Neural crest cell (in vitro differentiated cells): ENCODE measurements at regions not wholly inside any gene's neighbourhood (a gene's known extent, or its start where the extent isn't known, plus 50 kb on each side); places are given as distances from the start of the nearest gene placed in this dataset.

ENCODE experiments used
- DNase-seq: peaks from one replicate; pipeline ENCODE4 v3.0.0; 2021; ENCODE audit warnings: low read depth, mixed read lengths, low spot score
- H3K27ac Mint-ChIP-seq: one replicate; pipeline ENCODE4 v1.8.0; 2021; ENCODE audit warnings: mild to moderate bottlenecking, mixed read lengths; ENCODE audit not compliant: unreplicated experiment
- H3K27me3 Mint-ChIP-seq: 2 replicates; pipeline ENCODE4 v1.8.0; 2021; ENCODE audit warnings: low read depth, mild to moderate bottlenecking, mixed read lengths
- H3K36me3 Mint-ChIP-seq: 2 replicates; pipeline ENCODE4 v1.8.0; 2021; ENCODE audit warnings: low read depth, mild to moderate bottlenecking, mixed read lengths
- H3K4me1 Mint-ChIP-seq: 2 replicates; pipeline ENCODE4 v1.8.0; 2021; ENCODE audit warnings: mixed read lengths
- H3K4me3 Mint-ChIP-seq: one replicate; pipeline ENCODE4 v1.8.0; 2021; ENCODE audit warnings: mild to moderate bottlenecking, mixed read lengths
- H3K9me3 Mint-ChIP-seq: 2 replicates; pipeline ENCODE4 v1.8.0; 2021; ENCODE audit warnings: mixed read lengths
- TF ChIP-seq, protein P1 (sequence below): fragments of 200-600 bp; sonication (generic); conservative IDR thresholded peaks from 2 replicates; pipeline ENCODE4 v1.5.0; 2021; ENCODE audit warnings: antibody characterized with exemption, mild to moderate bottlenecking

DNA sequence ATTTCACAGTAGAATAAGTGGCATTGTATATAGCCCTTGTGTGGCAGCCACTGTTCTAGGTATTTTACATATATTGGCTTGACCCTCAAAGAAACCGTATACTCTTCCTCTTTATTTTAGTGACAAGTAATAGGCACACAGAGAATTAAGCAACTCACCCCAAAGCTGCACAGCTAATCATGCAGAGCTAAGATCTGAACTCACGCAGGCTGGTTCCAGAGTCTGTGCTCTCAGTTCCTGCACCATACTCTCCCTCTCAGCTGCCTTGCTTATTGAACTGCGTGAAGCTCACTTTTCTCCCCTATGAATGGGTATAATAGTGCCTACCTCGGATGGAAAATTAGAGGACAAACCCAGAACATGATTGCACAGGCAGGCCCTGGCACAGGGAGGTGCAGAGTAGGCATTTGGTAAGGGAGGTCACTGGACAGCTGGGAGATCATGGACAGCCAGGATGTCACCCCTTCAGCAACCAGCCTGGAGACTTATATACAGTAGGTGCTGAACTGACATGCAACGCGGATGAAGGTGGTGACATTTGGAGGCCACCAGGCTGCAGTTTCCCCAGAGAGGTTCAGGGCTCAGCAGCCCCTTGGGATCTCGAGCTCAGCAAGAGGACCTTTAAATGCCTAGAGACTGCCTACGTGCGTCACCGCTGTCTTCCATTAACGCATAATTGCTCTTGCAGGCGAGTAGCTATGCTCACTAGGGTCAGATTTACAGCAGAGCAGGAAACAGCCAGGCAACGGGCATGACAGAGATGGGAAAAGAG lies 78.4 kb upstream of the TP53I11 start:
- no peaks in the 10 kb centered on the region for H3K36me3 Mint-ChIP-seq
- no peak overlapping the region for H3K4me3 Mint-ChIP-seq
- DNase-seq: no peak
- peaks cover 5% of the 10 kb centered on the region for H3K27me3 Mint-ChIP-seq
- no peak overlapping the region for H3K27ac Mint-ChIP-seq
- peaks cover 6% of the 10 kb centered on the region for H3K4me1 Mint-ChIP-seq
- TF ChIP-seq, protein P1, sequence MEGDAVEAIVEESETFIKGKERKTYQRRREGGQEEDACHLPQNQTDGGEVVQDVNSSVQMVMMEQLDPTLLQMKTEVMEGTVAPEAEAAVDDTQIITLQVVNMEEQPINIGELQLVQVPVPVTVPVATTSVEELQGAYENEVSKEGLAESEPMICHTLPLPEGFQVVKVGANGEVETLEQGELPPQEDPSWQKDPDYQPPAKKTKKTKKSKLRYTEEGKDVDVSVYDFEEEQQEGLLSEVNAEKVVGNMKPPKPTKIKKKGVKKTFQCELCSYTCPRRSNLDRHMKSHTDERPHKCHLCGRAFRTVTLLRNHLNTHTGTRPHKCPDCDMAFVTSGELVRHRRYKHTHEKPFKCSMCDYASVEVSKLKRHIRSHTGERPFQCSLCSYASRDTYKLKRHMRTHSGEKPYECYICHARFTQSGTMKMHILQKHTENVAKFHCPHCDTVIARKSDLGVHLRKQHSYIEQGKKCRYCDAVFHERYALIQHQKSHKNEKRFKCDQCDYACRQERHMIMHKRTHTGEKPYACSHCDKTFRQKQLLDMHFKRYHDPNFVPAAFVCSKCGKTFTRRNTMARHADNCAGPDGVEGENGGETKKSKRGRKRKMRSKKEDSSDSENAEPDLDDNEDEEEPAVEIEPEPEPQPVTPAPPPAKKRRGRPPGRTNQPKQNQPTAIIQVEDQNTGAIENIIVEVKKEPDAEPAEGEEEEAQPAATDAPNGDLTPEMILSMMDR: no peak
- H3K9me3 Mint-ChIP-seq: no peaks in the 10 kb centered on the region

DNA sequence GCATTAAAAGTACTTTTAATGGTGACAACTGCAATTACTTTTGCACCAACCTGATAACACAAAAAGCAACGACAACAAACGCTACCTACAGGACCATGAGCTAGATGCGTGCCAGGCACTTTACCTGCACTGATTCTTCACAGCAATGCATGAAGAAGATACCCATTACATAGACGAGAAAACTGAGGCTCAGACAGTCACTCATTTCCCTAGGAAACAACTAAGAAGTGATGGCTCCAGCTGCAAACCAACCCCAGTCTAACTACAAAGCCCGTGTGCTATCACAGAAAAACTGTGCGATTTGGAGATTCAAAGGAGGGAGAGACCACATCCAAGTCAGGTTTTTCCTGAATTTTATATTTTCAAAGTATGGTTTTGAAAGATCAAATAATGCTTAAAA lies 80.1 kb upstream of the TP53I11 start:
- H3K27ac Mint-ChIP-seq: no peak overlapping the region
- no peak overlapping the region for H3K4me3 Mint-ChIP-seq
- TF ChIP-seq, protein P1: no peak
- H3K4me1 Mint-ChIP-seq: no peaks in the 10 kb centered on the region
- peaks cover 5% of the 10 kb centered on the region for H3K27me3 Mint-ChIP-seq
- H3K9me3 Mint-ChIP-seq: no peaks in the 10 kb centered on the region
- no peak for DNase-seq
- no peaks in the 10 kb centered on the region for H3K36me3 Mint-ChIP-seq

DNA sequence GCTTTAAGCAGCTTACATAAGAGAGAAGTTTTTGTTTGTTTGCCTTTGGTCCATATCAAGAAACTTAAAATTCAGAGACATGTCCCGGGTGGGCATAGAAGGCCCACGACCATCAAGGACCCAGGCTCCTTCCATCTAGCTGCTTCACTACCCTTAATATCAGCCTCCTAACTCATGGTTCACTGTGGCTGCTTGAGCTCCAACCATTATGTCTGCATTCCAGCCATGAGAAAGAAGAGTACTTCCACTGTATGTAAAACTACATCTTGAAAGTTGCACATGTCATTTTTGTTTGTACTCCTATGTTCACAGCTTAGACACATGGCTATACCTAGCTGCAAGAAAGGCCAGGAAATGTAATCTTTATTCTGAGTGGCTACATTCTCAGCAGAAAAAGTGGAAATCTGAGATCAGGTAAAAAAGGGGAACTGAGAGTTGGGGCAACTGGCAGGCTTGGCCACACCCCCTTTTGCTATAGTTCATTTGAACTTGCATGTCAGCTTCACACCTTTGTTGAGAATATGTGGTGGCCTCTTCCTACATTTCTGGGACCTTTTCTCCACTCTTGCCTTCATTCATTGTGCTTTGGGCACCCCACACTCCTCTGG lies 81.3 kb upstream of the TP53I11 start:
- H3K4me1 Mint-ChIP-seq: no peaks in the 10 kb centered on the region
- H3K9me3 Mint-ChIP-seq: no peaks in the 10 kb centered on the region
- H3K27ac Mint-ChIP-seq: no peak overlapping the region
- H3K36me3 Mint-ChIP-seq: no peaks in the 10 kb centered on the region
- peaks cover 5% of the 10 kb centered on the region for H3K27me3 Mint-ChIP-seq
- no peak overlapping the region for H3K4me3 Mint-ChIP-seq
- TF ChIP-seq, protein P1: no peak
- DNase-seq: no peak

DNA sequence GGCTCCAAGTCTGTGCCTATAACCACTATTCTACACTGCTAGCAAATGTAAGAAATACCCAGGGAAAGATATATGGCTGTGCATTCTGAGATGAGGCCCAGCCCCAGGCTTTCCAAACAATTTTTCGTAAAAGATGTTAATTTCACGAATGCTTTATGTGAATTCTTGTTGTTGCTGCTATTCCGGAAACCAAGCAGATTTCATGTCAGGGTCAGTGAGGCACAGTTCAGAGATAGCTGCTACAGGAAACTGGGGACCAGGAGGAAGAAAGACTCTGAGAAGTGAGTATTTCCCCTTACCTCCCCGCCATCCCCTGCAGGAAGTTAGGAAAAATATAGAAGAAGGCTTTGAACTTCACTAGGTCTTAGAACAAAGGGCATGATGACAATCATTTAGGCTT lies 84.7 kb upstream of the TP53I11 start:
- Mint-ChIP-seq H3K27me3 (peaks cover 5% of the 10 kb centered on the region), H3K27ac (peak overlapping the region; percentile 64), H3K9me3 (peaks cover 7% of the 10 kb centered on the region), H3K36me3 (no peaks in the 10 kb centered on the region), H3K4me1 (no peaks in the 10 kb centered on the region), H3K4me3 (no peak overlapping the region)
- DNase-seq: no peak
- TF ChIP-seq, protein P1: no peak

DNA sequence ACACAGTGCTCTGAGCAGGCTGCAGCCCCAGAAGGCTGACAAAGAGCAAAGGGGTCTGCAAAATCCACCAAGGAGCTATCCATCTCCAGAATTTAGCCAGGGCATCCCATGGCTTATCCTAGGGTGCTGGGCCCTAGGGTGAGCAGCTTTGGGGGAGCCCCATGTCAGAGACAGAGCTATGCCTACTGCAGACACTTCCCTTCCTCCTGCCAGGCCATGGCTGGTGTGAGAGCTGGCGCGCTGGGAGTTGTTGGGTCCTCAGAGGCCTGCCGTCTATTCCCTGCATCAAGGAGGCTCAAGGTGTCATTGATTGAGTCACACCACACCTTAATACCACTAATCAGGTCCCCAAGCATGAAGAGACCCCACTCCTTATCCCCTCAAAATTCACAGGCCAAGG lies 85.3 kb upstream of the TP53I11 start:
- no peaks in the 10 kb centered on the region for H3K36me3 Mint-ChIP-seq
- H3K27ac Mint-ChIP-seq: no peak overlapping the region
- TF ChIP-seq, protein P1: no peak
- H3K9me3 Mint-ChIP-seq: peaks cover 7% of the 10 kb centered on the region
- H3K4me3 Mint-ChIP-seq: no peak overlapping the region
- no peak for DNase-seq
- no peaks in the 10 kb centered on the region for H3K4me1 Mint-ChIP-seq
- peaks cover 5% of the 10 kb centered on the region for H3K27me3 Mint-ChIP-seq
